Endothelial cell of umbilical vein (primary cell): ENCODE measurements at regions not wholly inside any gene's neighbourhood (a gene's known extent, or its start where the extent isn't known, plus 50 kb on each side); places are given as distances from the start of the nearest gene placed in this dataset.

ENCODE experiments used
- BruUV-seq: library from RNA; stranded (reverse); fragments of 400-500 nt; replicated peaks from 2 replicates; lab custom pipeline; 2021; lab: Mats Ljungman, UMichigan
- CTCF ChIA-PET: fragments of 300-600, 350-600 bp; sonication (Branson Sonifier 250); formaldehyde crosslinking; loops from one replicate; lab custom pipeline; 2021; ENCODE audit warnings: antibody characterized with exemption, inconsistent platforms; lab: Charles Lee
- POLR2A ChIA-PET: fragments of 300-600, 350-600 bp; sonication (Branson Sonifier 250); formaldehyde crosslinking; loops from one replicate; lab custom pipeline; 2021; ENCODE audit warnings: antibody characterized with exemption, inconsistent platforms; lab: Charles Lee
- DNase-seq: peaks from one replicate; pipeline ENCODE4 v3.0.0-alpha.2; 2011; ENCODE audit warnings: low read depth, low spot score
- FAIRE-seq: peaks from 2 replicates; lab custom pipeline; 2011; peaks lifted over from hg19 to GRCh38; lab: Jason Lieb, UNC
- H2AFZ ChIP-seq: 2 replicates; pipeline ENCODE4 v1.6.0; 2012; ENCODE audit warnings: low read depth, low read length, control low read depth, inconsistent platforms
- H3K27ac ChIP-seq: 2 replicates; pipeline ENCODE4 v1.5.1; 2011; ENCODE audit warnings: low read depth, mild to moderate bottlenecking, control low read depth, low read length, moderate library complexity; ENCODE audit not compliant: insufficient read depth
- H3K27me3 ChIP-seq, 2 experiments: 2 replicates each; pipeline versions ENCODE4 v1.6.0 to v1.6.1; 2011; ENCODE audit warnings: low read length in 2 of 2, mixed read lengths in 1 of 2; ENCODE audit not compliant: control insufficient read depth in 2 of 2, insufficient read depth in 2 of 2
- H3K36me3 ChIP-seq, 2 experiments: 2 replicates in 1 of 2; 3 replicates in 1 of 2; pipeline ENCODE4 v1.5.1; 2011; ENCODE audit warnings: low read length in 2 of 2, mild to moderate bottlenecking in 1 of 2, moderate library complexity in 1 of 2; ENCODE audit not compliant: control insufficient read depth in 2 of 2, insufficient read depth in 2 of 2; ENCODE audit errors: extremely low read depth in 1 of 2
- H3K4me1 ChIP-seq: 3 replicates; pipeline ENCODE4 v1.5.1; 2011; ENCODE audit warnings: mild to moderate bottlenecking, low read length; ENCODE audit not compliant: control insufficient read depth, insufficient read depth; ENCODE audit errors: extremely low read depth
- H3K4me2 ChIP-seq: 2 replicates; pipeline ENCODE4 v1.6.1; 2011; ENCODE audit warnings: low read length, control low read depth, mixed read lengths; ENCODE audit not compliant: insufficient read depth
- H3K4me3 ChIP-seq, 3 experiments: fragments of 200-600 bp in 1 of 3; sonication (generic), shearing (Covaris generic) in 1 of 3; replicated peaks in 1 of 3; 2 replicates each; pipeline ENCODE4 v1.5.1; 2011 to 2016; ENCODE audit warnings: control low read depth in 3 of 3, low read length in 3 of 3, mild to moderate bottlenecking in 2 of 3, inconsistent platforms in 1 of 3, low read depth in 1 of 3, moderate library complexity in 1 of 3; ENCODE audit not compliant: insufficient read depth in 1 of 3
- H3K79me2 ChIP-seq: 2 replicates; pipeline ENCODE4 v1.6.0; 2012; ENCODE audit warnings: low read length, inconsistent platforms; ENCODE audit not compliant: control insufficient read depth, insufficient read depth
- H3K9ac ChIP-seq: replicated peaks from 2 replicates; pipeline ENCODE3; 2011; ENCODE audit warnings: low read length, control low read depth; ENCODE audit not compliant: insufficient read depth; ENCODE audit errors: extremely low read depth
- H3K9me1 ChIP-seq: replicated peaks from 3 replicates; pipeline ENCODE4 v1.6.0; 2011; ENCODE audit warnings: mild to moderate bottlenecking, low read length; ENCODE audit not compliant: control insufficient read depth, insufficient read depth; ENCODE audit errors: extremely low read depth
- H3K9me3 ChIP-seq: replicated peaks from 2 replicates; pipeline ENCODE4 v1.5.1; 2012; ENCODE audit warnings: low read length, inconsistent platforms; ENCODE audit not compliant: control insufficient read depth, insufficient read depth
- H4K20me1 ChIP-seq: replicated peaks from 2 replicates; pipeline ENCODE3; 2011; ENCODE audit warnings: mild to moderate bottlenecking, low read length; ENCODE audit not compliant: control insufficient read depth, insufficient read depth; ENCODE audit errors: extremely low read depth
- CTCF ChIP-seq, 2 donors: IDR thresholded peaks; 1 replicate in 1 of 2; 2 replicates in 1 of 2; pipeline ENCODE4 v1.5.1; 2011; ENCODE audit warnings: low read length in 2 of 2, mild to moderate bottlenecking in 2 of 2, moderate library complexity in 2 of 2, control low read depth in 1 of 2, inconsistent platforms in 1 of 2, low read depth in 1 of 2; ENCODE audit not compliant: insufficient read depth in 1 of 2; ENCODE audit errors: extremely low read depth in 1 of 2
- EZH2 ChIP-seq: IDR thresholded peaks from 2 replicates; pipeline ENCODE4 v1.6.1; 2012; ENCODE audit warnings: borderline replicate concordance, low read depth, mild to moderate bottlenecking, moderate library complexity, low read length, inconsistent platforms; ENCODE audit not compliant: severe bottlenecking
- FOS ChIP-seq: IDR thresholded peaks from 2 replicates; pipeline ENCODE4 v1.6.1; 2011; ENCODE audit warnings: mild to moderate bottlenecking, low read length, moderate library complexity, borderline replicate concordance; ENCODE audit not compliant: insufficient read depth
- GATA2 ChIP-seq: IDR thresholded peaks from 2 replicates; pipeline ENCODE4 v1.7.0; 2011; ENCODE audit warnings: low read depth, mild to moderate bottlenecking, moderate library complexity, mixed read lengths, low read length; ENCODE audit not compliant: insufficient read length, insufficient read depth
- JUN ChIP-seq: IDR thresholded peaks from 2 replicates; pipeline ENCODE4 v1.6.1; 2011; ENCODE audit warnings: borderline replicate concordance, low read depth; ENCODE audit not compliant: insufficient read length, insufficient read depth
- MAX ChIP-seq: IDR thresholded peaks from 2 replicates; pipeline ENCODE4 v1.6.1; 2011; ENCODE audit not compliant: insufficient read depth, insufficient read length
- MYC ChIP-seq: IDR thresholded peaks from one replicate; pipeline ENCODE4 v1.6.1; 2011; ENCODE audit warnings: mild to moderate bottlenecking, low read depth, low read length
- POLR2A ChIP-seq: IDR thresholded peaks from 2 replicates; pipeline ENCODE4 v1.6.1; 2012; ENCODE audit warnings: low read depth, mild to moderate bottlenecking, control low read depth, low read length
- POLR2AphosphoS5 ChIP-seq: IDR thresholded peaks from 2 replicates; pipeline ENCODE4 v1.6.1; 2012; ENCODE audit warnings: low read depth, mild to moderate bottlenecking, control low read depth, low read length, moderate library complexity; ENCODE audit not compliant: insufficient read depth
- dilution Hi-C: fragments of 300-500 bp; cut with MboI; formaldehyde crosslinking; loops from one replicate; pipeline ENCODE4 v1.15.0; 2019; ENCODE audit warnings: low sequenced_read_pairs; ENCODE audit not compliant: extremely low pct_ligation_motif_present
- intact Hi-C: fragments of 100-400 bp; cut with micrococcal nuclease; formaldehyde crosslinking; loops from one replicate; pipeline ENCODE4 v1.10.0; 2022

- H3K4me3 ChIP-seq = no peak overlapping the region
- dilution Hi-C loops (no loop called here), intact Hi-C loops (no loop called here)
- FAIRE-seq = no peak
- H3K9ac ChIP-seq = no peak overlapping the region
- no peak for DNase-seq
- no peaks in the 10 kb centered on the region for H3K79me2 ChIP-seq
- no peaks in the 10 kb centered on the region for H3K36me3 ChIP-seq
- no peak overlapping the region for H3K27ac ChIP-seq
- POLR2A ChIA-PET = no interaction called here
- H3K27me3 ChIP-seq = no peaks in the 10 kb centered on the region
- CTCF ChIA-PET = no interaction called here
- H3K9me3 ChIP-seq = no peaks in the 10 kb centered on the region
- no peaks in the 10 kb centered on the region for H3K9me1 ChIP-seq
- no TSS peak for BruUV-seq
- H4K20me1 ChIP-seq = no peaks in the 10 kb centered on the region
- TF ChIP-seq CTCF (IDR thresholded peaks at IDR 0.05; ENCODE audit: extremely low read depth in 1 of 2, insufficient read depth in 1 of 2, low read depth in 1 of 2, low read length in 2 of 2) = no peak
- no peak for TF ChIP-seq JUN
- TF ChIP-seq FOS = no peak
- TF ChIP-seq POLR2AphosphoS5 = no peak
- TF ChIP-seq GATA2 = no peak
- TF ChIP-seq POLR2A = no peak
- TF ChIP-seq EZH2 = no peak
- TF ChIP-seq MYC = no peak
- TF ChIP-seq MAX = no peak
- H3K4me1 ChIP-seq = no peaks in the 10 kb centered on the region
- no peak overlapping the region for H3K4me2 ChIP-seq
- no peak overlapping the region for H2AFZ ChIP-seq
These were observed 82.3 kb upstream of the TWIST2 start for GRCh38 chr2:238765590-238765989.
